PFSK-1 (cell line): ENCODE measurements at regions not wholly inside any gene's neighbourhood (a gene's known extent, or its start where the extent isn't known, plus 50 kb on each side); places are given as distances from the start of the nearest gene placed in this dataset.

ENCODE experiments used
- FOXP2 ChIP-seq: optimal IDR thresholded peaks from 2 replicates; pipeline ENCODE3; 2011; ENCODE audit warnings: borderline replicate concordance, control low read depth, inconsistent platforms; ENCODE audit not compliant: insufficient read depth; ENCODE audit errors: extremely low read length, extremely low read depth
- POLR2AphosphoS5 ChIP-seq: IDR thresholded peaks from 2 replicates; pipeline ENCODE4 v1.6.1; 2012; ENCODE audit warnings: low read depth, mild to moderate bottlenecking, control low read depth, low read length, moderate library complexity
- REST ChIP-seq, 2 experiments: IDR thresholded peaks; 2 replicates each; pipeline versions ENCODE4 v1.6.1 to v1.8.0; 2011 to 2012; ENCODE audit warnings: low read depth in 2 of 2, low read length in 2 of 2, control low read depth in 1 of 2, inconsistent platforms in 1 of 2, mild to moderate bottlenecking in 1 of 2, moderate library complexity in 1 of 2; ENCODE audit not compliant: insufficient read depth in 1 of 2

DNA sequence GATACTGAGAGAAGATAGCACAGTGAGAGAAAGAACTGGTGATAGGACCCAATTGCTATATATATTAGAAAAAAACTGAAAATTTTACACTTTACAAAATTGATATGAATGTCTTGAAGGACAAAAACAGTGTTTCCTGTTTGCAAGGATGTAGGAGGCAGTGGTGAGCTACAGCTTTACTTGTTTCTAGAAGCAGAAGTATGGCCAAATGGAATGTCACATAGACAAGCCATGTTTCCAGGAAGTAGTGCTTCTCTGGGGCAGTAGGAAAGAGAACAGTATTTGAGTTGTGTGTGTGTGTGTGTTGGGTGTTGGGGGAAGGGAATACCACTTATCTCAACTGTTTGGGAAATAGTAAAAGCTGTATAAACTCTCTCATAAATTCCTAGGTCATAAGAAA, 60.9 kb upstream of the IBSP start:
- TF ChIP-seq FOXP2 (no peak), POLR2AphosphoS5 (no peak), REST (IDR thresholded peaks at IDR 0.05; ENCODE audit: insufficient read depth in 1 of 2, low read depth in 2 of 2, low read length in 2 of 2) (no peak)
